ENCODE measurements at regions not wholly inside any gene's neighbourhood (a gene's known extent, or its start where the extent isn't known, plus 50 kb on each side); places are given as distances from the start of the nearest gene placed in this dataset.

DNA sequence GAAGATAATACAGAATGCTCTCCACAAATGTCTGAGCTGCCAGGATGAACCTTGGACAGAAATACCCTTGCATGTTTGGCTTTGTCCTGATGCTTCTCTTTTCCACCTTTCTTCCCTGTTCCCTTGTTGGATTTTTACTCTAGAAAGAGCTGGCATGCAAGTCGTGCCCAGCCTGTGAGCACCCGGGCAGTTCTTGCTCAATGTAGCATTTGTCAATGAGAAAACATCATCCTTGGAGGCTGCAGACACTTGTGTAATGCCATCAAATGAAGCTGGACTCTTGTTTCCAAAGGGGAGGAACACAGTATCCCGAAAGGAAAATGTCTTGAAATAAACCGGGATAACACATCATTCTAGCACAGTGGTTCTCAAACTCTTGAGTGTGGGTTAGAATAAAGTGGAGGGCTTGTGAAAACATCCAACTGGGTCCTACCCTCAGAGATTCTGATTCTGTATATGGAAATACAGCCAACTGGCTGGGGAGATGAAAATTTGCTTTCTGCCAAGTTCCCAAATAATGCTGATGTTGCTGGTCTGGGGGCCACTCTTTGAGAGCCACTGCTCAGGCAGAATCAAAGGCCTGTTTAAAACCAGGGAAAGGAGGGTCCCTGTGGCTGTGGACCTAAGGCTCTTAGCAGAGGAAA lies 237.2 kb downstream of the SPATA18 start:
- no peak for DNase-seq (ENCODE audit: low spot score)

DNA sequence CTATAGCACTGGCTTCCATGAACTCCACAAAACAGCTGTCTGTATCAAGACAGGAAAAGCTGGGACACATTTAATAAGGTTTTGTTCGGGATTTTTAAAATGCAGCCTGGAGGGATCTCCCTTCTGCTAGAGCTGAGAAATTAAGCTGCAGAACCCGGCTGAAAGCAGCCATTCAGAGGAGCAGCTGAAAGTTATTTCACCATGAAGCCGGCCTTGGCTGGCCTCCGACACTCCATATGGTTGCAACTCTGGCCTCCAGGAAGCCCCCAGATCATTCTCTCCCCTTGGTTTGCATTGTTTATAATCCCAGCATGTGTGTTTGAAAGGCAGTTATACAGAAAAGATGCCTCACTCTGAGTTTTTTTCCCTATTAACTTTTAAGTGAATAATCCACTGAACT lies 239.4 kb downstream of the SPATA18 start:
- no peak for DNase-seq (ENCODE audit: low spot score)

DNA sequence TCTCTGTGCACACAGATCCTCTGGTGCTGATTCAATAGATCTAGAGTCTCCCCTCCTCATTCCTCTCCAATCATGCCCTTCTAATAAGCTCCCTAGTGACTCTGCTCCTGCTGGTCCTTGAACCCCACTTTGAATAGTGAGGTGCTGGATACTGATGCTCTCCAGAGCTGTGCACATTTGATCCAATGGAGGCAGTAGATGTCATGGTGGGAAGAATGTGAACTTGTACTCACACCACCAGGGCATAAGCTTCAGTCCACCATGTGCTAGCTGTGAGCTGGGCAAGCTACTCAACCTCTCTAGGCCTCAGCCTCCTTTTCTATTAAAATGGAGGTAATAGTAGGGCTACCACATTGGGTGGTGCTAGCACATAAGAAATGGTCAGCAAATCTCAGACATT lies 241.1 kb downstream of the SPATA18 start:
- DNase-seq (ENCODE audit: low spot score): no peak

DNA sequence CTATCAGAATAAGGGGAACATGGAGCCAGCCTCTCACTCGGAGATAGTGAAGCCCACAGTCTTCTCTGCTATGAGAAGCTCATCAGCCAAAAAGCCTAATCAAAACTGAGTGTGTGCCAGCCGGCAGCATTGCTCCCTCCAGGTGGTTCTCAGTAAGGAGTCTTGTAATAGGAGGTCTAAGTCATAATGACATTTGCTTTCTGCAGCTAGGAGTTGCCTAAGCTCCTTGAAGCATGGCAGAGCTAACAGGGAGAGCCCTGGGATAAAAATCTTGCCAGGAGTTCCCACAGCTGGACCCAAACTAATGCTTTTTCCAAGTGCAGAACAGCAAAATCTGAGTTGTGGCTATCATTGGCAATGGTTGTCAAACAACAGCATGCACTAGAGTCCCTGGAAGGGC lies 245.2 kb downstream of the SPATA18 start:
- no peak for DNase-seq (ENCODE audit: low spot score)

DNA sequence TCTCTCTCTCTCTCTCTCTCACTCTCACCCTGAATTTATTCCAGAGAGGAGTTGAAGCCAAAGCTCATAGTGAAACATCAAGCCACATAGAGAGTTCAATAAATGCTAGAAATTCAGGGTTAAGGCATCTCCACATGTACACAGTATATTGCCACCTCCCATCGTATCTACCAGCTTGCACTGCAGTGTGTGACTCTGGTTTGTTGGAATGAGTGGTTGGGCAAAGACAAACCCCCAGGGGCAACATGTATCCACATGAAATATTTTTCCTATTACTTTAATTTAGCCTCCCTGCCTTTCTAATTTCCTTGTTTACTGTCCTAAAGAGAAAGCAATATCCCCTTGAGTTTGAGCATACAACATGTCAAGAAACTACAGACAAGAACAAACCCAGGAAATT lies 247.3 kb downstream of the SPATA18 start:
- DNase-seq (ENCODE audit: low spot score): no peak

DNA sequence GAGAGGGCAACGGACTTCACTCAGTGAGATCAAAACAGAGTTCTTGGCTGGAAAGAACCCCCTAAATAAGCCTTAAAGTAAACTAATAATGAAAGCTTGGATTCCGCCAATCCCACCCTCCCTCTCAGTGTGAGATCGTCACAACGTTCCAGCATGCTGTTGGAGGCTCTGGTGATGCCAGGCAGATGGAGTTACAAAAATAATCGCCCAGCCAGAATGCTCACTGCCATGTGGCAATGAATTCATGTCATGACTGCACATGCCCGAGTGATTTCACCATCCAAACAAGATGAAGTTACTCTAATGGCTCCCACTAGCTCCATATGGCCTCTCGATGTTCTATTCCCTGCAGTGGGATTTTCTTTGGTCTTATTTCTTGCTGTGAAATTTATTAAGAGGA lies 248.0 kb downstream of the SPATA18 start:
- DNase-seq (ENCODE audit: low spot score): no peak

DNA sequence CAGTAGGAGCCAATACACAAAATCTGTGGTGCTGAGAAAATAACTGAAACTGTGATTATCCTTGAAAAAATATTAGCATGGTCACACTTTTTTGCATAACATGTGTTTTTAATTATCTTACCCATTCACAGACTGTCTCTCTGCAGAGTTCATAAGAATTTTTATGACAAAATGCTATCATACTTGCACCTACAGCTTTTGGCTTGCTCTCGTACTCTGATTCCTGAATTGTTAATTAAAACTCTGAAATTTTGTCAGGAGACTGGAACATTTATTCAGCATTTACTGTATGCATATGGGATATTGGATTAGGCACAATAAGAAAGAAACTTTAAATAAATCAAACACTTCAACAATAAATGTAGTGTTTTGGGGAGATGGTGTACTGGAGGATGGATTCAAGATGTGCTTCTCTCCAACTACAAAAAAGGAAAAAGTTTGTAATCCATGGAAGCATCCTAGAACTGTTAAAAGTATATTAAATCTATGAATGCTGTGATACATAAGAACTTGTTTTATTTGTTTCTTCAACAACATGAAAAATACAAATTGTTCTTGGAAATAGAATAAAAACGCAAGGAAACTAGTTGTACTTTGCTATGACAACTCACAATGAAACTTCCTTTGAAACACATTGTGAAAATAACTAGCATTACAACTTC lies 260.5 kb downstream of the SPATA18 start:
- no peak for DNase-seq (ENCODE audit: low spot score)

DNA sequence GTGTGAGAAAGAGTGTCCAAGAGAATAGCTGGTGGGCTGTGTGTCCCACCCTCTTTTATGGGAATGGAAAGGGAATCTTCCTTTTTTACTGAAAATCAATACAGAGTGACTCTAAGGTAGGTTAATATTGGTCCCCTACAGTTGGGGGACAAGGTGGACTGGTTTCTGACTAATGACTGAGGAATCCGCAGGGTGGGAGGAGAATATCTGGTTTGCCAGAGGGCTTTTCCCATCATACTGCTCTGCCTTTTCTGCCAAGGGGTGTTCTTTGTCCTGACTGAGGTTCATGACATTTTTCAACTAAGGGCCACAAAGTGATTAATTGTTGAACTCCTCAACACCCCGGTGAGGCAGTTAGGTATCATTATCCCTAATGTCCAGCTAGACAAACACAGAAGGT lies 261.6 kb downstream of the SPATA18 start:
- no peak for DNase-seq (ENCODE audit: low spot score)

DNA sequence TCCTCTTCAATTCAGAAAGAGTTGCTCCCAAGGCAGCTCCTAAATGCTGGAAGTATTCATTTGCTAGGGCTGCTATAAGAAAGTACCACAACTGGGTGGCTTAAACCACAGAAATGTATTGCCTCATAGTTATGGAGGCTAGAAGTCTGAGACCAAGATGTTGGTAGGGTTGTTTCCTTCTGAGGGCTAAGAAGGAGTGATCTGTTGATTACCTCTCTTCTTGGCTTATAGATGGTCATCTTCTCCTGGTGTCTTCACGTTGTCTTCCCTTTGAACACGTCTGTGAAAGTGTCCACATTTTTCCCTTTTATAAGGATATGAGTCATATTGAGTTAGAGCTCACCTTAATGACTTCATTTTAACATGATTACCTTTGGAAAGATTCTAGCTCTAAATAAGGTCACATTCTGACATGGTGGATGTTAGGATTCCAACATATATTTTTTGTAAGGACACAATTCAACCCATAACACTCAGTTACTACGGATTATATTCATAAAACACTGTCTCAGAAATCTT lies 266.3 kb downstream of the SPATA18 start:
- no peak for DNase-seq (ENCODE audit: low spot score)

DNA sequence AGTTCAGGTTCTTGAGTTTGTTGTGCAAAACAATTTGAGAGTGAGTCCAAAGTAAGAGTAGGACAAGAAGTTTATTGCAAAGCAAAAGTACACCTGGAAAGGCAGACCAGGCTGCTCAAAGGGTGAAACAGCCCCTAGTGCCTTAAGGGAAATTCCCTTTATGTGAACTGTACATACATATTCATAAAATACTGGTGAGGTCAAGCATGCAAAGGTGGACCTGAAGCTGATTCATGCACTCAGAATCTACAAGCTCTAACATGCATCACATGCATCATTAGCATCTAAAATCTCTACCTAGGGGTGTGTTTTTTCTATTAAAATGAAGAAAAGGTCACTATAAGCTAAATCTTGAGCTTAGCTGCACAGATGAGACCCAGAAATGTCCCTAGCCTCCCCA lies 266.9 kb downstream of the SPATA18 start:
- DNase-seq (ENCODE audit: low spot score): no peak

DNA sequence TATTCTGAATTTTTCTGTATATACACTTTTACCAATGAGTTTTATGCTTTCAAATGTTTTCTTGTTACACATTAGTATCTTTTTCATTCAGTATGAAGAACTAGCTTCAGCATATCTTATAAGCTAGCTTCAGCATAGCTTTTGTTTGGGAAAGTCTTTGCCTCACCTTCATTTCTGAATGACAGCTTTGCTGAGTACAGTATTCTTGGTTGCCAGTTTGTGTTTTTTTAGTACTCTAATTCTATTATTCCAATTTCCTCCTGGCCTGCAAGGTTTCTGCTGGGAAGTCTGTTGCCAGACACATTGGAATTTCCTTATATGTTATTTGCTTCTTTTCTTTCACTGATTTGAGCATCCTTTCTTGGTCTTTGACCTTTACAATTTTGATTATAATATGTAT lies 278.8 kb downstream of the SPATA18 start:
- no peak for DNase-seq (ENCODE audit: low spot score)

DNA sequence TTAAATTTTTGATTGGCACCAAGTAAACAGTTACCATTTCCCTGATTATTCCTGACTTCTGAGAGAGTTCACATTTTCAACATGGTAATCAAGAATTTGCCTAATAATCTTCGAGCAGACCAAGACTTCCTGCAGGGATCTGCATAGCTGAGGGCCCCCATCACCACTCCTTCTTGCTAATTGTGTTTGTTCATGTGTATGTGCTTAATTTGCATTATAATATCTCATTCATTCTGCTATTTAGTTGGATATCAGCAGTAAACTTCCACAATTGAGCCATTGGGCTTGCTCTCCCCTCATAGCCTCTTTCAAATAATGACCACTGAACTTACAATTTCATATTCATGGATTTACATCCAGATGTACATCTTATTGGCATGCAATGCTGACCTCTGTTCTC lies 292.5 kb downstream of the SPATA18 start:
- no peak for DNase-seq (ENCODE audit: low spot score)

DNA sequence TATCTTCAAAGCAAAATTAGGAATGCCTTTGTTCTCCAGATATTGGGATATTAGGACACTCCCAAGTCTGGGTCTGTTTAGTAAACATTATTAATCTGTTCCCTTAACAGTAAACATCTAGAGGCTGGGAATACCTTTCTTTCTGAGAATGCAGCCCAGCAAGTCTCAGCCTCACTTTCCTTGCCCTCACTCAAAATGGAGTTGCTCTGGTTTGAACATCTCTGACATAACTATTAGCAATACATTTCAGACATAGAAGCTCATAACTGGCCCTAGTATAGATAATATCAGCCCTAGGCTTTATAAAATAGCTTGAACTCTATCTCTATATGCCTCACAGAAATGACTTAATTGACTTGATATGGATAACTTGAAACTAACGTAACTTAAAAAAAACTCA lies 299.8 kb downstream of the SPATA18 start:
- DNase-seq (ENCODE audit: low spot score): no peak

DNA sequence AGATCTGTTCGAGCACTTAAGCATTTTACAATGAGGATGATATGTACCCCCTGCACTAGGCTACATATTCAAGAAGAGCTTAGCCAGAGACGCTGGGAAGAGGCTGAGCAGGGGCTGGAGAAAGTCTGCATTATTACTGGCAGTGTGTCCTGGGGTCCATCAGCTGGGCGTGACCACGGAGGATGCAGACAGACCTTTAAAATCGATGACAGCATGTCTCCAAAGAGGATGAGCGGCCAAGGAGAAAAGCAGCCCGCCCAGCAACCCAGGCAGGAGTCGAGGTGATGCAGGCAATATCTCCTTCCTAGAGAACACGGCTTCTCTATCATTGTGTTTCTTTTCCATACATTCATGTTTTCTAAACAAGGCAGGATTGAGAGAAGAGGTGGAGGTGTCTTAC lies 300.7 kb downstream of the USP46 start:
- no peak for DNase-seq (ENCODE audit: low spot score)

DNA sequence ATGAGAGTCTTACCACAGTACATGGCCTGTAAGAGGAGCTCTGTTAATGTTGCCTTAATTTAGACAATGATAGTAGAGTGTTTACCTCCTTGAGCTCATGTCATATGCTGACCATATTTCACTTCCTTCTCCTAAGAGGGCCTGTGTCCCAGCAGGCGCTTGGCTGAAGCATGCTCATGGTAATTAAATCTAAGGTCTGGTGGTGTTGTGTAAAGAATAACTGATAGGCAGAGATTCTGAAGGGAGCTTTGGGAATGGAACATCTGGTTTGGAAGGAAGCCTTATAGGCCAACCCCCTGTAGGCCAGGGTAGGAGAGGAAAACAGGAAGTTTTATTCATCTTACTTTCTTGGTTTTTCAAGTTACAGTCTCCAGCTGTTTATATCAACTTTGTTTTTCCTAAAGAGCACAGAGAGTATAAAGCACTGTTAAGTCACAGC lies 300.2 kb downstream of the USP46 start:
- DNase-seq (ENCODE audit: low spot score): no peak

DNA sequence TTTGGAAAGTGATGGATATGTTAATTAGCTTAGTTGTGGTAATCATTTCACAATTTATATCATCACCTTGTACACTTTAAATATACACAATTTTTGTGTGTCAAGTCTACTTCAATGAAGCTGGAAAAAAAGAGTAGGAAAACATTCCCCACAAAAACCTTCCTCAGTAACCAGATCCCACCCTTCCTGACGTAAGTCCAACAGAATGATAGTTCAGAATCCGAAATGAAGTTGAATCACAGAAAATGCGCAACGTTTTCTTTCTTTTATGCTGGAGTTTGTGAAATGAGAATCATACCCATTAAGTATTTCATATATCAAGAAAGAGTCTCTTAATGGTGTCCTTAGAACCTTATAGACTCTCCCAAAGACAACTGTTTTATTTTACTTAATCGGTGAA lies 292.9 kb downstream of the USP46 start:
- DNase-seq (ENCODE audit: low spot score): no peak

DNA sequence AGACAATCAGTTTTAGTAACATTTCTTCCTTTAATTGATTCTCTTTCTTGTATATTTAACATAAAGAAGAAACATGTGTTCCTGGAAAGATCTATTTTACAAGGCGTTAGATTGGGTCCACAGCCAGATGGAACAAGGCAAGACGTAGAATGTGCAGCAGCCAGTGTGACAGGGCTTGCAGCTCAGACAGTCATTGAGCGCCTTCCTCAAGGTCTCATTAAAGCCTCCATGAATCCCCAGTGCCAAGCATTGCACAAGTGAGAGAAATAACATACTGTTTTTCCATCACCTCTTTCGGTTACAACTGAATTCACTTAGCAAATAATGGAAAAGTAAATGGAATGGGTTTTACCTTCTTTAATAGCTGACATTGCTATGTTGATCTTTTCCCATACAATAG lies 292.5 kb downstream of the USP46 start:
- no peak for DNase-seq (ENCODE audit: low spot score)

DNA sequence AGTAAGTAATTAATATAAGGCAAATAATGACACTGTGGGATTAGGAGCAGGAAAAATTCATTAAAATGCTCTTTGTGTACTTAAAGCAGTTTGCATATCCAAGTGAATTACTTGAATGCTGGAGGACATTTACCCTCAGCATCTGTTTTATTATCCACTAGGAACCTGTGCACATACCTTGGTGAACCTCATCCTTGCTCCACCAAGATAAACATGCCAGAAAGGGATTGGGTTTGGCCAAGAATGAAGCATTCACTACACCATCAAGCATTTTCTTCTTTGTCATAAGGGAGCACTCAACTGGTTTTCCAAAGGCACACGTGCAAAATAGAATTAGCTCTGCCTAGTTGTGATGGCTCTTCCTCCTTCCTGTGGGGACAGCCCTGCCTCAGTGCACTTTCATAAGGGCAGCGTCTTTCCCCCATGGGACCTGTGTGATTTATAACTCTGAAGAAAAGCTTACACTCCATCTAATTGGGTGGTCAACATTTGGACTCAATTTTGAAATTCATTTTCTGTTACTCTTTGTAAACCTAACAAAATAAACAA lies 291.7 kb downstream of the USP46 start:
- DNase-seq (ENCODE audit: low spot score): no peak

DNA sequence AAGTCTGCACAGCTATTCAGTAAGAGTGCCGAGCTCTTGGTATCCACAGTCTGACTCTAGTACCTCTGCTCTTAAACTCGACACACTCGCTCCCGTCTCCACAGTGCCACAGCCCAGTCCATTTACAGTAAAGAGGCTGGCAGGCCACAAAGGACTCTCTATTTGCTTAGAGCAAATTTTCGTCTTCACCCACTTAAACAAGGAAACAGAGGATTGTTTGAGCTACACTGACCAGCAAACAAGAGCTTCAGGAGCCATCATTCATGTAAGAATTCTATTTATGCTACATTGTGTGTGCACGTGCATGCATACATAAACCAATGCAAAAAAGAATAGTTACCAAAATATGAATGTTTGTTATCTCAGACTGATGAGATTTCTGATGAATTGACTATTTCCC lies 290.2 kb downstream of the USP46 start:
- DNase-seq (ENCODE audit: low spot score): no peak

DNA sequence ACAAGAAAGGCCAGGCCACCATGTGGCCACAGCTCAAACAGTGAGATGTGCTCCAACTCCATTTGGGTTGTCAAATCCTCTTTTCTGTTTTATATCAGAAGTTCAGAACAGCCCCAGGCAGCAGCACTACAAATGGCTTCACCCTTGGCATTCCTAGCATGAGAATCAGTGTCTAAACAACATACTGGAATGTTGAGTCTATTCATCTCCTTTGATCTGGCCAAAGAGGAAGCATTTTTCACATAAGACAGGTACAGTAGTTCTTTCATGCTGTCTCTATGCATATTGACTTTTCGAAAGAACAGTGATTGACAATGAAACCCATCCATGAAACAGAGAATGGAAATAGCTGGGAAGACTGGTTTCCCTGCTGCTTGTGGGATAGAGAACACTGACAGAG lies 289.5 kb downstream of the USP46 start:
- DNase-seq (ENCODE audit: low spot score): no peak

DNA sequence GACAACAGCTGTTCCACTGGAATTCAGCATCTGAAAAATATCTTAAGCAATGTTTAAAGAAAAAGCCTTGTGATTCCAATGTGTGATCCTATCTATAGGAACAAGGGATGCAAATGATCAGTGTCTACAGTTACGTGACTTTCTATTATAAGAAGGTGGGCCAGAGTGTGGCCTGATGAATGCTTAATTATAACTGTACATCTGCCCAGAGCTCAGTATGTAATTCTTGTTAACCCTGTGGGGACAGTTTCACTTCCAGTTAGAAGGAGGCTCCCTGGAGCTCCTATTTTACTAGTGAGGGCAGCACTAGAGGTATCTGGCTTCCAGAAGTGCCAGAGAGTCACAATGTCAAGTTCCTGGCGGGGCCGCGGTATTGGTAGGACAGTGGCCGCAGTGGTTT lies 288.5 kb downstream of the USP46 start:
- no peak for DNase-seq (ENCODE audit: low spot score)

DNA sequence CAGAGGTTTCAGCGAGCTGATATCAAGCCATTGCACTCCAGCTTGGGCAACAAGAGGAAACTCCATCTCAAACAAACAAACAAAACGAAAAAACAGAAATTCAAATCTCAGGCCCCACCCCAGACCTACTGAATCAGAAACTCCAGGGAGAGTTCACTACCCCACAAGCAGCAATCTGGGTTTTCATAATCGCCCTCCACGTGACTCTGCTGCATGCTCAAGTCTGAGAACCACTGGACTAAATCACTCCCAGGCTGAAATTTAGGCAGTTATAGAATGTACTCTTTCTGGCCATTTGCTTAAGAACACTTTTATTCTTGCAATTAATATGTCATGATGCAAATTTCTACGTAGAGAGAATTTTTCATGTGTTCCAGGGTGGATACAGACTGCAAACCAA lies 287.3 kb downstream of the USP46 start:
- no peak for DNase-seq (ENCODE audit: low spot score)

DNA sequence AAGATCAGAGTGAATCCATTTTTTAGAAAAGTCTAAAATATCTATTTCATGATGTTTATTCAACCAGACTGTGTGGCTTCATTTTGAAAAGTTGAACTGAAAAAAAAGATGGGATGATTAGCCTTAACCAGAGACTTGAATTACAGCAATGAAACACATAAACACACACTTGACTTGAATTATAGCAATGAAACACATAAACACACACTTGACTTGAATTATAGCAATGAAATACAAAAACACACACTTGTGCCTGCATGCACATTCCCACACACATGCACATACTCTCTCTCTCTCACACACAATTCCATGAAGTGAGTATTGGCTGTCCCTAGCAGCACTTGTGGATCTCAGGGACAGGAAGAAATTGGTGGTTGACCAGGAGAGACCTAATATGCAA lies 286.8 kb downstream of the USP46 start:
- DNase-seq (ENCODE audit: low spot score): no peak

DNA sequence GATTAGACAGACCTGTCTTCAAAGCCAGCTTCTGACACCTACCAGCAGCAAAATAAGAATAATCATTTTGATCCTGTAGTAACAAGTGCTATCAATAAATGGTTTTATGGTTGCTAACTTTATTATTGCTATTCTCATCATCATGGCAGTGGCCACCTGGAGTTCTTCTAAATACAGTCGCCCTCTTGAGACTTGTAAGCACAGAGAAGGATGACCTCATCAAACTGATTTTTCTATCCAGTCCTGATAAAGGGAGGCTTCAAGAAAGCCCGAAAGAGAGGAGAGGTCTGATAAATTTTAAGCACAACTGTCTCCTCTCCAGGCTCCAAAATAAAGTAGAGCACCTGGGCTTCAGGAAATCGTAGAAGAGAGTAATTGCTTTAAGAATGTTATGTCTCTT lies 286.4 kb downstream of the USP46 start:
- no peak for DNase-seq (ENCODE audit: low spot score)

Data from D341Med (cell line).